Parathyroid adenoma (tissue), 2 donors: ENCODE measurements at regions not wholly inside any gene's neighbourhood (a gene's known extent, or its start where the extent isn't known, plus 50 kb on each side); places are given as distances from the start of the nearest gene placed in this dataset.

Source experiments
- H2AFZ ChIP-seq: fragments of 300-600 bp; sonication (generic); one replicate; pipeline ENCODE4 v1.7.0; 2017; ENCODE audit warnings: antibody characterized with exemption, mild to moderate bottlenecking
- H3K27ac ChIP-seq: fragments of 300-600 bp; sonication (generic); one replicate; pipeline ENCODE4 v1.7.0; 2017
- H3K27me3 ChIP-seq: fragments of 300-600 bp; sonication (generic); one replicate; pipeline ENCODE4 v1.7.0; 2017; ENCODE audit warnings: low read length; ENCODE audit not compliant: control insufficient read depth, insufficient read depth
- H3K36me3 ChIP-seq: fragments of 300-600 bp; sonication (generic); one replicate; pipeline ENCODE4 v1.7.0; 2017; ENCODE audit warnings: low read length; ENCODE audit not compliant: control insufficient read depth, insufficient read depth
- H3K4me1 ChIP-seq: fragments of 300-600 bp; sonication (generic); one replicate; pipeline ENCODE4 v1.7.0; 2017; ENCODE audit warnings: control low read depth
- H3K4me2 ChIP-seq: fragments of 300-600 bp; sonication (generic); one replicate; pipeline ENCODE4 v1.7.0; 2017; ENCODE audit warnings: low read length
- H3K4me3 ChIP-seq: fragments of 300-600 bp; sonication (generic); one replicate; pipeline ENCODE4 v1.7.0; 2017; ENCODE audit warnings: low read depth, low read length
- H3K79me2 ChIP-seq: fragments of 300-600 bp; sonication (generic); one replicate; pipeline ENCODE4 v1.7.0; 2017; ENCODE audit warnings: control low read depth
- H3K9ac ChIP-seq: fragments of 300-600 bp; sonication (generic); one replicate; pipeline ENCODE4 v1.7.0; 2017; ENCODE audit warnings: mild to moderate bottlenecking
- H3K9me3 ChIP-seq: fragments of 300-600 bp; sonication (generic); one replicate; pipeline ENCODE4 v1.7.0; 2017; ENCODE audit warnings: low read length; ENCODE audit not compliant: control insufficient read depth
- TF ChIP-seq, protein P1 (sequence below): fragments of 300-600 bp; sonication (generic); IDR thresholded peaks from one replicate; pipeline ENCODE4 v1.7.0; 2017; ENCODE audit warnings: antibody characterized with exemption, mild to moderate bottlenecking
- donor health status: primary hyperparathyroidism.

DNA sequence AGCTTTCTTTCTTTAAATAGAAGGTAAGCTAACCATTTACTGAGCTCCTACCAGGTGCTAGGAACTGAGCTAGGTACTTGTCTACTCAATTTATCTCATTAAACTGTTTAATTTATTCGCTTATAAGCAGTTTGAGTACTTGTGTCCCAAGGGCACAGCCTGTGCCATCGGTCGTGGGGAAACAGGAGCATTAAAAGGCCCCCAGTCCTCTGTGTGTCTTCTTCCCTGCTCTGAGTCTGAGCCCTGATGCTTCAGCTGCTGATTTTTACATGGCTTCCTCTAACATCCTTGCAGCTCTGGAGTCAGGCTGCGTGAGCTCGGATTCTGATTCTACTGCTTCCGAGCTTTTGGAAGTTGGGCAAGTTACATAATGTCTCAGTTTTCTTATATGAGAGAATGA, 239.5 kb downstream of the EDEM1 start:
- H3K36me3 ChIP-seq: no peaks in the 10 kb centered on the region
- H3K4me1 ChIP-seq: no peaks in the 10 kb centered on the region
- TF ChIP-seq, protein P1, sequence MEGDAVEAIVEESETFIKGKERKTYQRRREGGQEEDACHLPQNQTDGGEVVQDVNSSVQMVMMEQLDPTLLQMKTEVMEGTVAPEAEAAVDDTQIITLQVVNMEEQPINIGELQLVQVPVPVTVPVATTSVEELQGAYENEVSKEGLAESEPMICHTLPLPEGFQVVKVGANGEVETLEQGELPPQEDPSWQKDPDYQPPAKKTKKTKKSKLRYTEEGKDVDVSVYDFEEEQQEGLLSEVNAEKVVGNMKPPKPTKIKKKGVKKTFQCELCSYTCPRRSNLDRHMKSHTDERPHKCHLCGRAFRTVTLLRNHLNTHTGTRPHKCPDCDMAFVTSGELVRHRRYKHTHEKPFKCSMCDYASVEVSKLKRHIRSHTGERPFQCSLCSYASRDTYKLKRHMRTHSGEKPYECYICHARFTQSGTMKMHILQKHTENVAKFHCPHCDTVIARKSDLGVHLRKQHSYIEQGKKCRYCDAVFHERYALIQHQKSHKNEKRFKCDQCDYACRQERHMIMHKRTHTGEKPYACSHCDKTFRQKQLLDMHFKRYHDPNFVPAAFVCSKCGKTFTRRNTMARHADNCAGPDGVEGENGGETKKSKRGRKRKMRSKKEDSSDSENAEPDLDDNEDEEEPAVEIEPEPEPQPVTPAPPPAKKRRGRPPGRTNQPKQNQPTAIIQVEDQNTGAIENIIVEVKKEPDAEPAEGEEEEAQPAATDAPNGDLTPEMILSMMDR: no peak
- H3K9me3 ChIP-seq: no peaks in the 10 kb centered on the region
- no peak overlapping the region for H3K27ac ChIP-seq
- no peak overlapping the region for H3K4me3 ChIP-seq
- no peaks in the 10 kb centered on the region for H3K27me3 ChIP-seq
- H3K4me2 ChIP-seq: no peak overlapping the region
- H2AFZ ChIP-seq: no peak overlapping the region
- no peak overlapping the region for H3K9ac ChIP-seq
- H3K79me2 ChIP-seq: no peaks in the 10 kb centered on the region

DNA sequence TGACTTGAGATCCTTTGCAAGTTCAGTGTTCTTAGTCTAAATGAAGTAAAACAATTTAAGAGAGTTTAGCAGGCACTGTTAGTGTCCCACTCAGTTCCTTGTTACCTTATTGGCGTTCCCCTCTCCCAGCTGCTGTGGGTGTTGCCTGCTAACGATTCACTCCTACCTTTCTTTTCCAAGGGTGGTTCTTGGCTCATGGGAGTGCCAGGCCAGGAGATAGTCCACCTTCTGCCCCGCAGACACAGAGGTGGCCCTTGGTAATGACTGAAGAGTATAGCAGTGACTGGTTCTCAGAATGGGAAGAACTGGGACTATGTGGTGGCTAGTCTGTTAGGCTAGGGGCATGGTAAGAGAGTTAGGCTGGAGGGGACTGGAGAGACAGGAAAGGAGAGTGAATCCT, 240.4 kb downstream of the EDEM1 start:
- no peak overlapping the region for H2AFZ ChIP-seq
- TF ChIP-seq, protein P1: no peak
- H3K9ac ChIP-seq: no peak overlapping the region
- H3K4me2 ChIP-seq: no peak overlapping the region
- H3K4me3 ChIP-seq: no peak overlapping the region
- no peaks in the 10 kb centered on the region for H3K9me3 ChIP-seq
- H3K4me1 ChIP-seq: no peaks in the 10 kb centered on the region
- no peaks in the 10 kb centered on the region for H3K79me2 ChIP-seq
- H3K27ac ChIP-seq: no peak overlapping the region
- no peaks in the 10 kb centered on the region for H3K27me3 ChIP-seq
- H3K36me3 ChIP-seq: no peaks in the 10 kb centered on the region

DNA sequence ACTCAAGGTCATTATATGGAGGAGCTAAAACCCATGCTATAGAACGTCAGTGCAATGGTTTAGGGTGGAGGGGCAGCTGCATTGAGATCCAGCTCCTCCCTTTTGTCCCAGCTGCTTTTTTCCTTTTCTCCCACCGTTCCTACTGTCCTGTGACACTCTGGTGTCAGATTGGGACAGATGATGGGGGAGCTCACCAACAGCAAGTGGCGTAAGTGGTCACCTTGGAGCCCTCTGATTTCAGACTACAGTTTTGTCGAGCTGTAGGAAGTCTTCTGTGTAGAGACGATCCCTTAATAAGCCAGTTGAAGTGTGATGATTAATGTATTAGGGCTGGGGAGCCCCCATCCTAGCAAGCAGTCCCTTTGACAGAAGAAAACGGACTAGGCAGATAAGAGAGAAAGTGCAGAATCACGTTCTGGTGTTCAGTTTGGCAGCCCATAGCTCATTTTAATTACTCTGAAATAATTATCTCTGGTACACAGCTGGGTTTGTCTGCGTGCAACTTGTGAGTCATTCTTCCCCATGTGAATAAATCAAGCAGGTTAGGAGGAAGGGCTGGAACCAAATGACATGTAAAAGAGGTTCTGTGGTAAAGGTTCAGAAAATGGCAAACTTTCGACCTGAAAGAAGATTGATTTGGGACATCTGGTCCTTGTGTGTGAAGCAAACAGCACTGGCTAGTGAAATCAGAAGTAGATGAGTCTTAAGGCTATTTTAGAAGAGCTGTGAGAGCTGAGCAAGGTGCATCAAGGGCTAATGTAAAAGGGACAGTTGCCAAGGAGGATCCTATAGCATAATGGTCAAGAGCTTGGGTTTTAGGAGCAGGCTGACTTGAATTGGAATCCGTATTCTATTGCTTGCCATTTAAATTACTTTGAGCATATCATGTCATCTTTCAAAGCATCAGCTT, 241.4 kb downstream of the EDEM1 start:
- no peaks in the 10 kb centered on the region for H3K27me3 ChIP-seq
- no peak overlapping the region for H2AFZ ChIP-seq
- no peaks in the 10 kb centered on the region for H3K36me3 ChIP-seq
- no peak overlapping the region for H3K27ac ChIP-seq
- no peaks in the 10 kb centered on the region for H3K4me1 ChIP-seq
- no peak overlapping the region for H3K4me3 ChIP-seq
- H3K79me2 ChIP-seq: no peaks in the 10 kb centered on the region
- TF ChIP-seq, protein P1: no peak
- H3K9ac ChIP-seq: no peak overlapping the region
- no peak overlapping the region for H3K4me2 ChIP-seq
- no peaks in the 10 kb centered on the region for H3K9me3 ChIP-seq

DNA sequence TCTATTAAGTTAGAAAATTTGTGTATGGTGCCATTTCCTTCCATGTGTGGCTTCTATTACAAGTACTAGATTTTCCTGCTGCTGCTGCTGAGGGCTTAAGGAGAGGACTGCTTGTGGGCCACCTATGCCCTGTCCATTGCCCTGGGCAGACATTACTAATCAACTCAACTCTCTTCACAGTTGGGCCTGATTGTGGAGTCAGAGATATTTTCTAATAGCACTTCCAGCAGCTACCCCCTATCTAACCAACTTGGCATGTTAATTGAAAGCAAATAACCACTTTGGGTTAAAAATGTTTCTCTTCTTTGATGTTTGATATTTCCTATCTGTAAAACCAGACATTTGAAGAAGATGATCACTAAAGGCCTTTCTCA, 242.0 kb downstream of the EDEM1 start:
- Histone ChIP-seq H3K79me2 (no peaks in the 10 kb centered on the region), H3K27me3 (no peaks in the 10 kb centered on the region), H3K9me3 (no peaks in the 10 kb centered on the region), H3K4me3 (no peak overlapping the region), H3K36me3 (no peaks in the 10 kb centered on the region), H2AFZ (no peak overlapping the region), H3K27ac (no peak overlapping the region), H3K4me2 (no peak overlapping the region), H3K9ac (no peak overlapping the region), H3K4me1 (no peaks in the 10 kb centered on the region)
- TF ChIP-seq, protein P1: no peak

DNA sequence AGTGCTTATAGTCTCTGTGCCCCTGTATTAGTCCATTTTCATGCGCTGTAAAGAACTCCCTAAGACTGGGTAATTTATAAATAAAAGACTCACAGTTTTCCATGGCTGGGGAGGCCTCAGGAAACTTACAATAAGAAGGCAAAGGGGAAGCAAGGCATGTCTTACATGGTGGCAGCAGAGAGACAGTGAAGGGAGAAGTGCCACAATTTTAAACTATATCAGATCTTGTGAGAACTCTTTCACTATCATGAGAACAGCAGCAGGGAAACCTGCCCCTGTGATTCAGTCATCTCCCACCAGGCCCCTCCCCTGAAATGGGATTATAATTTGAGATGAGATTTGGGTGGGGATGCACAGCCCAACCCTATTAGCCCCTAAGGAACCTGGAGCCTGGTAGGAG, 243.2 kb downstream of the EDEM1 start:
- no peaks in the 10 kb centered on the region for H3K79me2 ChIP-seq
- no peak overlapping the region for H3K27ac ChIP-seq
- H3K4me2 ChIP-seq: no peak overlapping the region
- TF ChIP-seq, protein P1: no peak
- no peaks in the 10 kb centered on the region for H3K36me3 ChIP-seq
- no peaks in the 10 kb centered on the region for H3K9me3 ChIP-seq
- H3K27me3 ChIP-seq: no peaks in the 10 kb centered on the region
- no peak overlapping the region for H3K9ac ChIP-seq
- H3K4me1 ChIP-seq: no peaks in the 10 kb centered on the region
- H2AFZ ChIP-seq: no peak overlapping the region
- H3K4me3 ChIP-seq: no peak overlapping the region
